ENCODE measurements at regions not wholly inside any gene's neighbourhood (a gene's known extent, or its start where the extent isn't known, plus 50 kb on each side); places are given as distances from the start of the nearest gene placed in this dataset.

DNA sequence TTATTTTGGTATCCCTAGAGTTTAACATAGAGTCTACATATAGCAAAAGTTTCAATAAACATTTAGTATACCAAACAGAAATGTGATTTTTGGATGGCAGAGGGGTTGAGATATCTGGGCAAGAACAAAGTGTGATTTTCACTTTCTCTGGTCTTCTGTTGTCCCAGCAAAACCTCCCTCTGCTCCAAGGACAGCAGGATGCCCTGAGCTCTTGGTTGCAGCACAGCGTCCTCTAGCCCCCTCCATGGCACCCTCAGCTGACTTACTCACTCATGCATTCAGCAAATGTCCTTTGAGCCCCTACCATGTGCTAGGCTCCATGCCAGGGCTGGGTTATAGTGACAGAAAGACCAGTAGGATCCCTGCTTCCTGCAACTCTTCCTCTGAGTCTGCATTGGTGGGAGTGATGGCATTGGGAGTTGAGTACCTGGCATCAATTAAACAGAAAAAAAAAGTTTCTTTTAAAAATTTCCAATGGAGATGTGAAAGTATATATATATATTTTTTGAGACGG is 104.8 kb upstream of the UBL3 start:
- TF ChIP-seq, protein P1, sequence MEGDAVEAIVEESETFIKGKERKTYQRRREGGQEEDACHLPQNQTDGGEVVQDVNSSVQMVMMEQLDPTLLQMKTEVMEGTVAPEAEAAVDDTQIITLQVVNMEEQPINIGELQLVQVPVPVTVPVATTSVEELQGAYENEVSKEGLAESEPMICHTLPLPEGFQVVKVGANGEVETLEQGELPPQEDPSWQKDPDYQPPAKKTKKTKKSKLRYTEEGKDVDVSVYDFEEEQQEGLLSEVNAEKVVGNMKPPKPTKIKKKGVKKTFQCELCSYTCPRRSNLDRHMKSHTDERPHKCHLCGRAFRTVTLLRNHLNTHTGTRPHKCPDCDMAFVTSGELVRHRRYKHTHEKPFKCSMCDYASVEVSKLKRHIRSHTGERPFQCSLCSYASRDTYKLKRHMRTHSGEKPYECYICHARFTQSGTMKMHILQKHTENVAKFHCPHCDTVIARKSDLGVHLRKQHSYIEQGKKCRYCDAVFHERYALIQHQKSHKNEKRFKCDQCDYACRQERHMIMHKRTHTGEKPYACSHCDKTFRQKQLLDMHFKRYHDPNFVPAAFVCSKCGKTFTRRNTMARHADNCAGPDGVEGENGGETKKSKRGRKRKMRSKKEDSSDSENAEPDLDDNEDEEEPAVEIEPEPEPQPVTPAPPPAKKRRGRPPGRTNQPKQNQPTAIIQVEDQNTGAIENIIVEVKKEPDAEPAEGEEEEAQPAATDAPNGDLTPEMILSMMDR (IDR thresholded peaks at IDR 0.05; ENCODE audit: low read depth, low read length) = no peak
- TF ChIP-seq EZH2phosphoT487 (IDR thresholded peaks at IDR 0.05; ENCODE audit: low read depth) = no peak
- Histone ChIP-seq H3K4me3 (ENCODE audit: low read length) (no peak overlapping the region), H2AFZ (ENCODE audit: low read depth, low read length) (no peak overlapping the region), H3K27ac (ENCODE audit: low read length) (no peak overlapping the region), H3K9ac (ENCODE audit: low read length) (no peak overlapping the region), H3K27me3 (ENCODE audit: low read depth, low read length) (peaks cover 24% of the 10 kb centered on the region), H4K20me1 (ENCODE audit: insufficient read depth, low read length) (no peaks in the 10 kb centered on the region), H3K36me3 (replicated peaks; ENCODE audit: low read depth, low read length) (no peaks in the 10 kb centered on the region), H3K4me1 (ENCODE audit: low read length) (peaks cover 5% of the 10 kb centered on the region), H3K9me3 (ENCODE audit: insufficient read depth, low read length) (no peaks in the 10 kb centered on the region), H3K79me2 (ENCODE audit: low read length) (no peaks in the 10 kb centered on the region), H3K4me2 (ENCODE audit: low read length) (no peak overlapping the region)

DNA sequence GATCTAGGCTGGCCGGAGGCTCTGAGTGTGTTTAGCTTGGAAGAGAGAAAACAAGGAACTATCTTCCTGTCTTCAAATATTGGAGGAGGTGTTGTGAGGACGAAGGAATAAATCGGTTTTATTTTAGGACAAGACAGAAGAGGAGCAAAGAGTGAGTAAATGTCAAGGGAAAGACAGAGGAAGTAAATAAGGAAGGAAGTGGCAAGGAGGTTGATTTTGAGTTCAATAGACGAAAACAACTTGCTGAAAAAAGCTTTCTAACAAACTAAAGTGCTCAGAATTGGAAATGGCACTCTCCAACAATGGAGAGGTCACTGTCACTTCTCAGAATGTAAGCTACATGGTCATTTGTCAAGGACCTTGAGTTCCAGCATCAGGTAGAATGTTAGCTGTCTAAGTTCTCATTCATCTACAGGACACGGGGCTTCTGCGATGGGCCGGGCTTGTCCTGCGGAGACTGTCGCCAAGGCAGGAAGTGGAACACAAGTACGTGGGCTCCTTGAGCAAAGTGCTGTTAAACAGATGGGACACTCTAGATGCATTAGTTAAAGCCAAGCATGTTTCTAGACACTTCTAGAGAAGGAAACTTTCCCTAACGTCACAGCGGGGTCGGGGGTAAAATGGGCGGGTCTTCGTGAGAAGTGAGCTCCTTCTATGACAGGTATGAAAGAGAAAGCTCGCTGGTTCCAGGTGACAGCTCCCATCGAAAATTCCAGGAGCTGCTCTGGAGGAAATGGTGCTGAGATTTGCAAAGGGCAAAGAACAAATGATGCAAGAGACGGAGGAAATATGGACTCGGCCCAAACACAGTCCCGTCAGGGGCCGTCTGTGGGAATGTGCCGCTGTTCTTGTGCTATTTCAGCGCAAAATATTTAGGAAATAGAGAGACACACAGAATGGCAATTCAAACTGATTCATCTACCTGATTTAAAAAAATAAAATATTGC is 103.9 kb upstream of the UBL3 start:
- peaks cover 31% of the 10 kb centered on the region for H3K27me3 ChIP-seq (ENCODE audit: low read depth, low read length)
- H3K9me3 ChIP-seq (ENCODE audit: insufficient read depth, low read length) = no peaks in the 10 kb centered on the region
- no peaks in the 10 kb centered on the region for H4K20me1 ChIP-seq (ENCODE audit: insufficient read depth, low read length)
- H3K9ac ChIP-seq (ENCODE audit: low read length) = no peak overlapping the region
- H3K79me2 ChIP-seq (ENCODE audit: low read length) = no peaks in the 10 kb centered on the region
- no peak overlapping the region for H2AFZ ChIP-seq (ENCODE audit: low read depth, low read length)
- no peaks in the 10 kb centered on the region for H3K36me3 ChIP-seq (replicated peaks; ENCODE audit: low read depth, low read length)
- H3K27ac ChIP-seq (ENCODE audit: low read length) = no peak overlapping the region
- H3K4me2 ChIP-seq (ENCODE audit: low read length) = no peak overlapping the region
- H3K4me3 ChIP-seq (ENCODE audit: low read length) = no peak overlapping the region
- TF ChIP-seq, protein P1 (IDR thresholded peaks at IDR 0.05; ENCODE audit: low read depth, low read length) = no peak
- no peak for TF ChIP-seq EZH2phosphoT487 (IDR thresholded peaks at IDR 0.05; ENCODE audit: low read depth)
- H3K4me1 ChIP-seq (ENCODE audit: low read length) = peaks cover 5% of the 10 kb centered on the region

DNA sequence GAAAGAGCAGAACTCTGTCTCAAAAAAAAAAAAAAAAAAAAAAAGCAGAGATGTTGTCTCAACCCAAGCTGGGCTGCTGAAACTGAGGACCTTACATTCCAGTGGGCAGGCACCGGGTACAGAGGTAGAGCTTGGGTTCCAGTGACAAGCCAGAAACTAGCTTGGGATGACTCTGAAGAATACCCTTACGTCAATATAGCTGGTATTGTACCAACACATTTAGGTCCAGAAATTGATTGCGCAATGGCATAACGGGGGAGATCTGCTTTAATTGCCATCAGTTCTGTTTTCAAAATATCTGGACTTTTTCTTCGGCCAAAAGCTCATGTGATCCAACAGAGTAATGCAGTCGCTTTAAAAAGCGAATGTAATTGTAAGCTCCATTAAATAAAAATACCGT is 103.1 kb upstream of the UBL3 start:
- Histone ChIP-seq H2AFZ (ENCODE audit: low read depth, low read length) (no peak overlapping the region), H3K9ac (ENCODE audit: low read length) (no peak overlapping the region), H3K79me2 (ENCODE audit: low read length) (no peaks in the 10 kb centered on the region), H3K4me3 (ENCODE audit: low read length) (no peak overlapping the region), H3K4me2 (ENCODE audit: low read length) (no peak overlapping the region), H3K27ac (ENCODE audit: low read length) (no peak overlapping the region), H4K20me1 (ENCODE audit: insufficient read depth, low read length) (no peaks in the 10 kb centered on the region), H3K4me1 (ENCODE audit: low read length) (peaks cover 5% of the 10 kb centered on the region), H3K36me3 (replicated peaks; ENCODE audit: low read depth, low read length) (no peaks in the 10 kb centered on the region), H3K27me3 (ENCODE audit: low read depth, low read length) (peaks cover 33% of the 10 kb centered on the region), H3K9me3 (ENCODE audit: insufficient read depth, low read length) (no peaks in the 10 kb centered on the region)
- TF ChIP-seq, protein P1 (IDR thresholded peaks at IDR 0.05; ENCODE audit: low read depth, low read length) = no peak
- no peak for TF ChIP-seq EZH2phosphoT487 (IDR thresholded peaks at IDR 0.05; ENCODE audit: low read depth)

DNA sequence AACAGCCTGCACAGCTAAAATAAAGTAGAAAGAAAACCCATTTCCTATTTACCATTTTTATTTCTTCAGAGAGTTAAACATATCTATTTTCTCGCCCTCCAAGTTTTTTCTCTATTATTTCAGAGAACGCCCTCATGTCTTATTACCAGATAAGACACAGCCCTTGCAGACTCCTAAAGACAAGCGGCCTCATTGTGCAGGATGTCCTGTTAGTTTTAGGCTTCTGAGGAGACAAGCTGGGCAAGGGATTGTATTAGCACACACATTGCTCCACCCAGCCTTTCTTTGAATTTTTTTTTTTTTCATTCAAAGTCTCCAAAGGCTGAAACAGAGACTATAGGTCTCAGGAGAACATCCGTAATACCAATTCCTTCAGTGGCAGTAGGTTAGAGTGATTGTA is 101.8 kb upstream of the UBL3 start:
- peaks cover 5% of the 10 kb centered on the region for H3K4me1 ChIP-seq (ENCODE audit: low read length)
- H3K9ac ChIP-seq (ENCODE audit: low read length) = no peak overlapping the region
- H3K4me2 ChIP-seq (ENCODE audit: low read length) = no peak overlapping the region
- TF ChIP-seq EZH2phosphoT487 (IDR thresholded peaks at IDR 0.05; ENCODE audit: low read depth) = no peak
- TF ChIP-seq, protein P1 (IDR thresholded peaks at IDR 0.05; ENCODE audit: low read depth, low read length) = no peak
- no peaks in the 10 kb centered on the region for H3K36me3 ChIP-seq (replicated peaks; ENCODE audit: low read depth, low read length)
- no peak overlapping the region for H3K4me3 ChIP-seq (ENCODE audit: low read length)
- no peaks in the 10 kb centered on the region for H3K79me2 ChIP-seq (ENCODE audit: low read length)
- no peak overlapping the region for H2AFZ ChIP-seq (ENCODE audit: low read depth, low read length)
- H4K20me1 ChIP-seq (ENCODE audit: insufficient read depth, low read length) = no peaks in the 10 kb centered on the region
- H3K9me3 ChIP-seq (ENCODE audit: insufficient read depth, low read length) = no peaks in the 10 kb centered on the region
- no peak overlapping the region for H3K27ac ChIP-seq (ENCODE audit: low read length)
- H3K27me3 ChIP-seq (ENCODE audit: low read depth, low read length) = peaks cover 25% of the 10 kb centered on the region
